ENCODE measurements at regions not wholly inside any gene's neighbourhood (a gene's known extent, or its start where the extent isn't known, plus 50 kb on each side); places are given as distances from the start of the nearest gene placed in this dataset.

- H3K9ac ChIP-seq (ENCODE audit: low read depth in 1 of 3, low read length in 3 of 3) = no peak overlapping the region
- no peaks in the 10 kb centered on the region for H3K36me3 ChIP-seq (ENCODE audit: control insufficient read depth in 3 of 3, insufficient read depth in 3 of 3, low read length in 3 of 3)
- no peaks in the 10 kb centered on the region for H3K27me3 ChIP-seq (ENCODE audit: control insufficient read depth in 3 of 3, insufficient read depth in 3 of 3, low read length in 3 of 3)
- H3K9me3 ChIP-seq (ENCODE audit: control insufficient read depth in 3 of 3, low read length in 3 of 3) = no peaks in the 10 kb centered on the region
- no peak overlapping the region for H3K4me3 ChIP-seq (ENCODE audit: low read length in 3 of 3)
- no peaks in the 10 kb centered on the region for H3K4me1 ChIP-seq (ENCODE audit: control insufficient read depth in 3 of 3, insufficient read depth in 3 of 3, low read length in 3 of 3)
- no peak overlapping the region for H3K27ac ChIP-seq (ENCODE audit: low read depth, low read length)
Observed at GRCh38 chr16:76661691-76662235, 384.6 kb downstream of the CNTNAP4 start.

DNA sequence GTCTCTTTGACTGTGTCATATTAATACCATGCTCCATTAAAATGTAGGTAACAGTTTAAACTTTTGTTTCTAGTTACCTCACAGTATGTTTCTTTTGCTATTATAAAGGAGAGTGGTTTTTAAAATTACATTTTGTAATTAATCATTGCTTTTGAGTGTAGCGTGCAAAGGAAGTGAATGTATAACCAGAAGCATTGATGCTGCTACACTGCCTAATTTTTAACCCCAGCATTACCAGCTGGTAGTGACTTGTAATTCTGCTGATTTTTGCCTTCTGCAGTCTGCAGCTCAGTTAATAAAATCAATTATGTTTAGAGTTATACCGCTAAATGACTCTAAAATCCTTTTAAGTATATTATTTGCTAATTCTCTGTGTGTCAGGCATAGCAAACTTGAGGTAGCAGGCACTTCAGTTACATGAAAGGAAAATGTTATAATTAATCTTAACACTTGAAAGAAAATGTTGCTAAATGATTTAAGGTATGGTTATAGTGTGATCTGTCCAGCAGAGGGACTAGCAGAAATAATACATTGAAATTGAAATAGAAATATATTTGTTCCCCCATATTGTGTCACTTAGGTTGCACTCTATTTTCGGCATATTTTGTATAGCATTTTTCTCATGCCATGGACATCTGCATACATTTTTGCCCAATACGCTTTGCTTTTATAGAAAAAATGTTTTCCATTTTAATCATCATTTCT lies 388.5 kb downstream of the CNTNAP4 start:
- Histone ChIP-seq H3K27ac (ENCODE audit: low read depth, low read length) (no peak overlapping the region), H3K9me3 (ENCODE audit: control insufficient read depth in 3 of 3, low read length in 3 of 3) (no peaks in the 10 kb centered on the region), H3K27me3 (ENCODE audit: control insufficient read depth in 3 of 3, insufficient read depth in 3 of 3, low read length in 3 of 3) (no peaks in the 10 kb centered on the region), H3K36me3 (ENCODE audit: control insufficient read depth in 3 of 3, insufficient read depth in 3 of 3, low read length in 3 of 3) (no peaks in the 10 kb centered on the region), H3K4me3 (ENCODE audit: low read length in 3 of 3) (no peak overlapping the region), H3K9ac (ENCODE audit: low read depth in 1 of 3, low read length in 3 of 3) (no peak overlapping the region), H3K4me1 (ENCODE audit: control insufficient read depth in 3 of 3, insufficient read depth in 3 of 3, low read length in 3 of 3) (no peaks in the 10 kb centered on the region)

- Histone ChIP-seq H3K4me3 (ENCODE audit: low read length in 3 of 3) (no peak overlapping the region), H3K9ac (ENCODE audit: low read depth in 1 of 3, low read length in 3 of 3) (no peak overlapping the region), H3K27me3 (ENCODE audit: control insufficient read depth in 3 of 3, insufficient read depth in 3 of 3, low read length in 3 of 3) (peaks cover 0 to 4% (median 0%) of the 10 kb centered on the region in 3 donors), H3K36me3 (ENCODE audit: control insufficient read depth in 3 of 3, insufficient read depth in 3 of 3, low read length in 3 of 3) (no peaks in the 10 kb centered on the region), H3K4me1 (ENCODE audit: control insufficient read depth in 3 of 3, insufficient read depth in 3 of 3, low read length in 3 of 3) (no peaks in the 10 kb centered on the region), H3K9me3 (ENCODE audit: control insufficient read depth in 3 of 3, low read length in 3 of 3) (no peaks in the 10 kb centered on the region), H3K27ac (ENCODE audit: low read depth, low read length) (no peak overlapping the region)
Observed at GRCh38 chr16:76668207-76668725, 391.1 kb downstream of the CNTNAP4 start.

GRCh38 chr16:76669288-76669687 lies 392.1 kb downstream of the CNTNAP4 start:
- Histone ChIP-seq H3K27me3 (ENCODE audit: control insufficient read depth in 3 of 3, insufficient read depth in 3 of 3, low read length in 3 of 3) (peaks cover 0 to 4% (median 0%) of the 10 kb centered on the region in 3 donors), H3K9ac (ENCODE audit: low read depth in 1 of 3, low read length in 3 of 3) (no peak overlapping the region), H3K4me1 (ENCODE audit: control insufficient read depth in 3 of 3, insufficient read depth in 3 of 3, low read length in 3 of 3) (no peaks in the 10 kb centered on the region), H3K27ac (ENCODE audit: low read depth, low read length) (no peak overlapping the region), H3K4me3 (ENCODE audit: low read length in 3 of 3) (no peak overlapping the region), H3K9me3 (ENCODE audit: control insufficient read depth in 3 of 3, low read length in 3 of 3) (no peaks in the 10 kb centered on the region), H3K36me3 (ENCODE audit: control insufficient read depth in 3 of 3, insufficient read depth in 3 of 3, low read length in 3 of 3) (no peaks in the 10 kb centered on the region)

- Histone ChIP-seq H3K4me3 (ENCODE audit: low read length in 3 of 3) (no peak overlapping the region), H3K4me1 (ENCODE audit: control insufficient read depth in 3 of 3, insufficient read depth in 3 of 3, low read length in 3 of 3) (no peaks in the 10 kb centered on the region), H3K27me3 (ENCODE audit: control insufficient read depth in 3 of 3, insufficient read depth in 3 of 3, low read length in 3 of 3) (peaks cover 0 to 4% (median 0%) of the 10 kb centered on the region in 3 donors), H3K36me3 (ENCODE audit: control insufficient read depth in 3 of 3, insufficient read depth in 3 of 3, low read length in 3 of 3) (no peaks in the 10 kb centered on the region), H3K27ac (ENCODE audit: low read depth, low read length) (no peak overlapping the region), H3K9ac (ENCODE audit: low read depth in 1 of 3, low read length in 3 of 3) (no peak overlapping the region), H3K9me3 (ENCODE audit: control insufficient read depth in 3 of 3, low read length in 3 of 3) (no peaks in the 10 kb centered on the region)
Observed at GRCh38 chr16:76670125-76670857, 393.1 kb downstream of the CNTNAP4 start.

DNA sequence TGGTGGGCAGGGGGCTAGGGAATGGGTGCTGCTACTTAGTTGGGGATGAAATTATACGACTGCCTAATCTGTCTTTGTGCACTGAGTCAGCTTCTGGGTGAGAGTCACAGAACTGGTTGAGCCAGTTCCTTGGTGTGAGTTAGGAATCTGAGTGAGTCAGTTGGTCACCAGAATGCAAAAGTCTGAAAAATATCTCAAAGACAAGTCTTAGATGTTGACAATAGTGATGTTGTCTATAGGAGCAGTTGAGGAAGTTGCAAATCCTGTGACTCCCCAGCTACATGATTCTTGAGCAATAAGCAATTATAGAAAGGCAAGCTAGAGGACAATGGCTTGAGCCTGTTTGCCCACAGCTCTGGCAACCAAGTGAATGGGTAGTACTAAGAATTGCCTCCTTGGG lies 399.2 kb downstream of the CNTNAP4 start:
- Histone ChIP-seq H3K4me1 (ENCODE audit: control insufficient read depth in 3 of 3, insufficient read depth in 3 of 3, low read length in 3 of 3) (no peaks in the 10 kb centered on the region), H3K9ac (ENCODE audit: low read depth in 1 of 3, low read length in 3 of 3) (no peak overlapping the region), H3K4me3 (ENCODE audit: low read length in 3 of 3) (no peak overlapping the region)

GRCh38 chr16:76681296-76681695 lies 404.1 kb downstream of the CNTNAP4 start:
- no peak overlapping the region for H3K9ac ChIP-seq (ENCODE audit: low read depth in 1 of 3, low read length in 3 of 3)
- no peak overlapping the region for H3K27ac ChIP-seq (ENCODE audit: low read depth, low read length)
- no peaks in the 10 kb centered on the region for H3K4me1 ChIP-seq (ENCODE audit: control insufficient read depth in 3 of 3, insufficient read depth in 3 of 3, low read length in 3 of 3)
- H3K27me3 ChIP-seq (ENCODE audit: control insufficient read depth in 3 of 3, insufficient read depth in 3 of 3, low read length in 3 of 3) = no peaks in the 10 kb centered on the region
- no peak overlapping the region for H3K4me3 ChIP-seq (ENCODE audit: low read length in 3 of 3)
- H3K36me3 ChIP-seq (ENCODE audit: control insufficient read depth in 3 of 3, insufficient read depth in 3 of 3, low read length in 3 of 3) = no peaks in the 10 kb centered on the region
- H3K9me3 ChIP-seq (ENCODE audit: control insufficient read depth in 3 of 3, low read length in 3 of 3) = no peaks in the 10 kb centered on the region

More for the DNA sequence above, 399.2 kb downstream of the CNTNAP4 start:
- Histone ChIP-seq H3K36me3 (ENCODE audit: control insufficient read depth in 3 of 3, insufficient read depth in 3 of 3, low read length in 3 of 3) (no peaks in the 10 kb centered on the region), H3K9me3 (ENCODE audit: control insufficient read depth in 3 of 3, low read length in 3 of 3) (no peaks in the 10 kb centered on the region), H3K27ac (ENCODE audit: low read depth, low read length) (no peak overlapping the region), H3K27me3 (ENCODE audit: control insufficient read depth in 3 of 3, insufficient read depth in 3 of 3, low read length in 3 of 3) (no peaks in the 10 kb centered on the region)

- H3K9me3 ChIP-seq (ENCODE audit: control insufficient read depth in 3 of 3, low read length in 3 of 3) = no peaks in the 10 kb centered on the region
- no peaks in the 10 kb centered on the region for H3K27me3 ChIP-seq (ENCODE audit: control insufficient read depth in 3 of 3, insufficient read depth in 3 of 3, low read length in 3 of 3)
- no peaks in the 10 kb centered on the region for H3K36me3 ChIP-seq (ENCODE audit: control insufficient read depth in 3 of 3, insufficient read depth in 3 of 3, low read length in 3 of 3)
- H3K4me3 ChIP-seq (ENCODE audit: low read length in 3 of 3) = no peak overlapping the region
- no peak overlapping the region for H3K9ac ChIP-seq (ENCODE audit: low read depth in 1 of 3, low read length in 3 of 3)
- H3K4me1 ChIP-seq (ENCODE audit: control insufficient read depth in 3 of 3, insufficient read depth in 3 of 3, low read length in 3 of 3) = no peaks in the 10 kb centered on the region
- H3K27ac ChIP-seq (ENCODE audit: low read depth, low read length) = no peak overlapping the region
Observed at GRCh38 chr16:76683051-76683450, 405.9 kb downstream of the CNTNAP4 start.

DNA sequence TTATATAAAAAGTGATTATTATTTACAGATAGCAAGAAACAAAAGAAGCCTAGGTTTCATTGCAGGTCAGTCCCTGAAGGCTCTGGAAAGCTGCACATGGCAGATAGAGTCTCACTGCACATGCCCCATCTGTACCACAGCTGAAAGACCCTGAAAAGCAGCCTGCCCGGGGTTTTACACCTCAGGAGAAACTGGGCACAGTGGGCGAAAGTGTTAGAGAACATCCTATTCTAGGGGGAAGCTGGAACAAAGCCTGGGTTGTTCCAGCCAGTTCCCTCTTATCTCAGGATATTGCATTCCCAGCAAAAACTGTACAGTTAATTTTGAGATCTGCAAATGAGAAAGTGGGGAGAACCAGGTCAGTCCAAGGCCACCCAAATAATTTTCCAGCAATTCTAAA lies 419.7 kb downstream of the CNTNAP4 start:
- no peaks in the 10 kb centered on the region for H3K4me1 ChIP-seq (ENCODE audit: control insufficient read depth in 3 of 3, insufficient read depth in 3 of 3, low read length in 3 of 3)
- no peak overlapping the region for H3K9ac ChIP-seq (ENCODE audit: low read depth in 1 of 3, low read length in 3 of 3)
- no peaks in the 10 kb centered on the region for H3K9me3 ChIP-seq (ENCODE audit: control insufficient read depth in 3 of 3, low read length in 3 of 3)
- H3K4me3 ChIP-seq (ENCODE audit: low read length in 3 of 3) = no peak overlapping the region
- no peaks in the 10 kb centered on the region for H3K36me3 ChIP-seq (ENCODE audit: control insufficient read depth in 3 of 3, insufficient read depth in 3 of 3, low read length in 3 of 3)
- H3K27ac ChIP-seq (ENCODE audit: low read depth, low read length) = no peak overlapping the region
- H3K27me3 ChIP-seq (ENCODE audit: control insufficient read depth in 3 of 3, insufficient read depth in 3 of 3, low read length in 3 of 3) = no peaks in the 10 kb centered on the region

DNA sequence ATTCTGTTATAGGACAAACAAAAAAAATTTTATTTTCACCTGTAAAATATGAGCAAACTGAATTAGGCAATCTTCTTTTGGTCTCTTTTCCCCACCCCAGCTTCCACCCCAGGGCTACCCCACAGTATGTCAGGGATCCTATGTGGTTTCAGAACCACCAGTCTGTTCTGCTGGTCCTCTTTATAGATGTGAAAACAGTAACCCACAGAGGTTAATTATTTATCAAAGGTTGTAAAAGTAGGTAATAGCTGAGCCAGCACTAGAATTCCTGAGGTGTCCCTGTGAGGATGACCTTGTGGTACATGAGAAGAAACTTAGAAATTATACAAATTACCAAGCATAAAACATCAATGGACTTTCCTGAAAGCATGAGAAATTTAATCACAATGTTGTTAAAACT lies 428.7 kb downstream of the CNTNAP4 start:
- H3K27me3 ChIP-seq (ENCODE audit: control insufficient read depth in 3 of 3, insufficient read depth in 3 of 3, low read length in 3 of 3) = no peaks in the 10 kb centered on the region
- no peak overlapping the region for H3K4me3 ChIP-seq (ENCODE audit: low read length in 3 of 3)
- H3K9me3 ChIP-seq (ENCODE audit: control insufficient read depth in 3 of 3, low read length in 3 of 3) = no peaks in the 10 kb centered on the region
- no peaks in the 10 kb centered on the region for H3K4me1 ChIP-seq (ENCODE audit: control insufficient read depth in 3 of 3, insufficient read depth in 3 of 3, low read length in 3 of 3)
- no peaks in the 10 kb centered on the region for H3K36me3 ChIP-seq (ENCODE audit: control insufficient read depth in 3 of 3, insufficient read depth in 3 of 3, low read length in 3 of 3)
- H3K27ac ChIP-seq (ENCODE audit: low read depth, low read length) = no peak overlapping the region
- no peak overlapping the region for H3K9ac ChIP-seq (ENCODE audit: low read depth in 1 of 3, low read length in 3 of 3)

Data from skeletal muscle tissue (tissue), 3 donors.